ENCODE measurements at regions not wholly inside any gene's neighbourhood (a gene's known extent, or its start where the extent isn't known, plus 50 kb on each side); places are given as distances from the start of the nearest gene placed in this dataset.

DNA sequence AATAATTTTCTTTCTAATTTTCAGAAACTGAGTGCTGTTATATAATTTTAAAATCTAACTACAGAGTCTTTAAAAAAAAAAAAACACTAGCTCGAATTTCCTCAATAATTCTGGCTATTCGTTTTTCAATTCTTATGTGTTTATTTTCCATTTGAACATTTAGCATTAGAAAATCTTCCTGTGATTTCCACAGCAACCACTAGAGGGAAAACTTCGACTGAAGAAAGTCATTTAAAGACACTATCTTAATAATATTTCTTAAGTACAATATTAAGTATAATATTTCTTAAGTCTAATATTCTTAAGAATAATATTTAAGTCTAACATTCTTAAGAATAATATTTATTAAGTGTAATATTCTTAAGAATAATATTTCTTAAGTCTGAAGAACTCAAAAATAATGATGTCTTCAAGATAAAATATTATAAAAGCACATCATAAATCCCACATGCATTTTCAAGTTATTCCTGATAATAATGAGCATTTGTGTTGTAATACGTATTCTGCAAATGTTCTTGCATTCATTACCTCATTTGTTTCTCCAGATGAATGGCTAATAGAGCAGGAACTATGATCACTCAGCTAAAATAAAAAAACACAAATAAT lies 118.4 kb upstream of the WDR17 start:
- intact Hi-C loops (cut with micrococcal nuclease), result no loop called here
- TF ChIP-seq CTCF (IDR thresholded peaks at IDR 0.05; ENCODE audit: borderline replicate concordance), result peak; percentile 75
- Histone ChIP-seq H3K36me3 (no peaks in the 10 kb centered on the region), H3K4me3 (peak overlapping the region; percentile 33), H3K27me3 (ENCODE audit: low read depth) (no peaks in the 10 kb centered on the region), H3K27ac (replicated peaks) (peak overlapping the region; percentile 5), H3K4me1 (no peaks in the 10 kb centered on the region), H3K9me3 (replicated peaks) (no peaks in the 10 kb centered on the region)
- DNase-seq, result no peak

GRCh38 chr4:175951794-175952193 lies 113.8 kb upstream of the WDR17 start:
- H3K36me3 ChIP-seq, result no peaks in the 10 kb centered on the region
- H3K4me1 ChIP-seq, result no peaks in the 10 kb centered on the region
- H3K27ac ChIP-seq (replicated peaks), result no peak overlapping the region
- no peak for DNase-seq
- H3K9me3 ChIP-seq (replicated peaks), result no peaks in the 10 kb centered on the region
- H3K4me3 ChIP-seq, result no peak overlapping the region
- intact Hi-C loops (cut with micrococcal nuclease), result no loop called here
- no peak for TF ChIP-seq CTCF (IDR thresholded peaks at IDR 0.05; ENCODE audit: borderline replicate concordance)
- no peaks in the 10 kb centered on the region for H3K27me3 ChIP-seq (ENCODE audit: low read depth)

- no peaks in the 10 kb centered on the region for H3K27me3 ChIP-seq (ENCODE audit: low read depth)
- no peak overlapping the region for H3K27ac ChIP-seq (replicated peaks)
- no peaks in the 10 kb centered on the region for H3K4me1 ChIP-seq
- H3K36me3 ChIP-seq, result no peaks in the 10 kb centered on the region
- TF ChIP-seq CTCF (IDR thresholded peaks at IDR 0.05; ENCODE audit: borderline replicate concordance), result no peak
- H3K4me3 ChIP-seq, result no peak overlapping the region
- intact Hi-C loops (cut with micrococcal nuclease), result no loop called here
- no peaks in the 10 kb centered on the region for H3K9me3 ChIP-seq (replicated peaks)
- no peak for DNase-seq
Measured at GRCh38 chr4:175953116-175953515, 112.5 kb upstream of the WDR17 start.

- Histone ChIP-seq H3K36me3 (no peaks in the 10 kb centered on the region), H3K9me3 (replicated peaks) (no peaks in the 10 kb centered on the region), H3K4me3 (no peak overlapping the region), H3K27ac (replicated peaks) (no peak overlapping the region), H3K27me3 (ENCODE audit: low read depth) (no peaks in the 10 kb centered on the region), H3K4me1 (no peaks in the 10 kb centered on the region)
- TF ChIP-seq CTCF (IDR thresholded peaks at IDR 0.05; ENCODE audit: borderline replicate concordance), result no peak
- no peak for DNase-seq
- intact Hi-C loops (cut with micrococcal nuclease), result no loop called here
Measured at GRCh38 chr4:175953960-175954521, 111.6 kb upstream of the WDR17 start.

- H3K4me3 ChIP-seq, result no peak overlapping the region
- DNase-seq, result no peak
- no peaks in the 10 kb centered on the region for H3K4me1 ChIP-seq
- H3K27me3 ChIP-seq (ENCODE audit: low read depth), result no peaks in the 10 kb centered on the region
- no peaks in the 10 kb centered on the region for H3K9me3 ChIP-seq (replicated peaks)
- intact Hi-C loops (cut with micrococcal nuclease), result no loop called here
- H3K36me3 ChIP-seq, result no peaks in the 10 kb centered on the region
- no peak overlapping the region for H3K27ac ChIP-seq (replicated peaks)
- TF ChIP-seq CTCF (IDR thresholded peaks at IDR 0.05; ENCODE audit: borderline replicate concordance), result no peak
Measured at GRCh38 chr4:175954685-175955084, 111.0 kb upstream of the WDR17 start.

All from left ventricle myocardium inferior (tissue), 1 donor.